Pancreas (tissue), 10 donors: ENCODE measurements at regions not wholly inside any gene's neighbourhood (a gene's known extent, or its start where the extent isn't known, plus 50 kb on each side); places are given as distances from the start of the nearest gene placed in this dataset.

Source experiments
- ATAC-seq, 4 donors: fragments of 200-7000 bp; cut with Tn5 transposase; one replicate each; pipeline versions ENCODE4 v1.8.0 to v1.9.1; 2020; ENCODE audit warnings: mild to moderate bottlenecking in 4 of 4, moderate library complexity in 4 of 4
- DNase-seq, 6 donors: peaks; one replicate each; pipeline ENCODE4 v3.0.0-alpha.2; 2020
- FAIRE-seq: peaks from 2 replicates; lab custom pipeline; 2012; peaks lifted over from hg19 to GRCh38; lab: Jason Lieb, UNC
- H3K27ac ChIP-seq, 4 donors: fragments of 200-600 bp; sonication (generic); 1 replicate in 3 of 4; 2 replicates in 1 of 4; pipeline versions ENCODE4 v1.5.0 to v1.8.0; 2020
- H3K27me3 ChIP-seq, 4 donors: fragments of 200-600 bp; one replicate each; pipeline ENCODE4 v1.8.0; 2021
- H3K36me3 ChIP-seq, 3 donors: fragments of 200-600 bp; sonication (generic) in 1 of 3; one replicate each; pipeline versions ENCODE4 v1.5.0 to v1.8.0; 2020 to 2021
- H3K4me1 ChIP-seq, 3 donors: fragments of 200-600 bp; one replicate each; pipeline ENCODE4 v1.8.0; 2021
- H3K4me3 ChIP-seq, 4 donors: fragments of 200-600 bp; sonication (generic) in 2 of 4; one replicate each; pipeline versions ENCODE4 v1.5.0 to v1.8.0; 2020 to 2021
- H3K9me3 ChIP-seq, 4 donors: fragments of 200-600 bp; one replicate each; pipeline ENCODE4 v1.8.0; 2021
- CTCF ChIP-seq, 4 donors: fragments of 200-600 bp; sonication (generic) in 3 of 4; IDR thresholded peaks; one replicate each; pipeline versions ENCODE4 v1.5.0 to v1.8.0; 2021; ENCODE audit warnings: antibody characterized with exemption in 4 of 4
- WGBS, 2 donors: extraction: QIAGEN DNeasy Blood & Tissue Kit; methylation state at CpG; one replicate each; pipeline ENCODE4 v1.1.7; 2013; 5-methylcytosine and 5-hydroxymethylcytosine counted together
- intact Hi-C, 3 donors: fragments of 100-400 bp; cut with DNase I; formaldehyde crosslinking; loops; one replicate each; pipeline versions ENCODE4 v1.11.1 to v1.14.2; 2022
- donor health status: healthy with polysubstance abuse.
- donor health status: DM: no; HTN: no; CAD: no; lungs with moderate emphysema.
- donor health status: DM: no; HTN: no; CAD: no.
- donor health status: control.
- donor health status: control.
- donor health status: Bipolar disorder and iron deficiency.
- donor health status: DM: yes; HTN: yes; CAD: no.
- donor health status: DM: no; HTN: no; CAD: no.
- donor health status: DM: no; HTN: no; CAD: no.
- donor health status: DM: yes; HTN: yes; CAD: no.

- no peak for TF ChIP-seq CTCF (IDR thresholded peaks at IDR 0.05)
- ATAC-seq (no peak), DNase-seq (no peak), FAIRE-seq (no peak)
- no peaks in the 10 kb centered on the region for H3K9me3 ChIP-seq
- H3K4me1 ChIP-seq: no peaks in the 10 kb centered on the region
- no peak overlapping the region for H3K4me3 ChIP-seq
- intact Hi-C loops: no loop called here
- WGBS, 2 donors: 30 to 33% methylated on average over 1 of the region's 1 CpG
- no peaks in the 10 kb centered on the region for H3K36me3 ChIP-seq
- no peak overlapping the region for H3K27ac ChIP-seq
- H3K27me3 ChIP-seq: peaks cover 0 to 4% (median 1%) of the 10 kb centered on the region in 4 donors
These were observed 253.5 kb upstream of the ATP5MC3 start for GRCh38 chr2:175435012-175435411.

- ATAC-seq: no peak
- intact Hi-C loops: no loop called here
- FAIRE-seq: no peak
- H3K4me1 ChIP-seq: no peaks in the 10 kb centered on the region
- peaks cover 0 to 4% (median 1%) of the 10 kb centered on the region in 4 donors for H3K27me3 ChIP-seq
- H3K4me3 ChIP-seq: no peak overlapping the region
- no peaks in the 10 kb centered on the region for H3K9me3 ChIP-seq
- 63 to 74% methylated on average over 2 of the region's 2 CpGs for WGBS, 2 donors
- DNase-seq: no peak
- H3K27ac ChIP-seq: no peak overlapping the region
- no peak for TF ChIP-seq CTCF (IDR thresholded peaks at IDR 0.05)
- H3K36me3 ChIP-seq: no peaks in the 10 kb centered on the region
These were observed 251.3 kb upstream of the ATP5MC3 start for GRCh38 chr2:175432793-175433192.

- Histone ChIP-seq H3K27ac (no peak overlapping the region), H3K9me3 (no peaks in the 10 kb centered on the region), H3K4me3 (no peak overlapping the region), H3K4me1 (no peaks in the 10 kb centered on the region), H3K36me3 (no peaks in the 10 kb centered on the region), H3K27me3 (peaks cover 0 to 4% (median 1%) of the 10 kb centered on the region in 4 donors)
- no peak for TF ChIP-seq CTCF (IDR thresholded peaks at IDR 0.05)
- no peak for FAIRE-seq
- intact Hi-C loops: no loop called here
- no peak for DNase-seq
- no peak for ATAC-seq
- WGBS, 2 donors: 45 to 50% methylated on average over 5 of the region's 5 CpGs
These were observed 250.5 kb upstream of the ATP5MC3 start for GRCh38 chr2:175432021-175432420.

- intact Hi-C loops: no loop called here
- Histone ChIP-seq H3K9me3 (no peaks in the 10 kb centered on the region), H3K27me3 (peaks cover 0 to 4% (median 1%) of the 10 kb centered on the region in 4 donors), H3K27ac (no peak overlapping the region), H3K4me3 (no peak overlapping the region), H3K4me1 (no peaks in the 10 kb centered on the region), H3K36me3 (no peaks in the 10 kb centered on the region)
- DNase-seq: no peak
- WGBS, 2 donors: 46 to 48% methylated on average over 4 of the region's 4 CpGs
- no peak for ATAC-seq
- FAIRE-seq: no peak
- TF ChIP-seq CTCF (IDR thresholded peaks at IDR 0.05): no peak
These were observed 249.8 kb upstream of the ATP5MC3 start for GRCh38 chr2:175431101-175431946.

- Histone ChIP-seq H3K4me1 (no peaks in the 10 kb centered on the region), H3K27ac (no peak overlapping the region), H3K27me3 (peaks cover 0 to 4% (median 0%) of the 10 kb centered on the region in 4 donors), H3K36me3 (no peaks in the 10 kb centered on the region), H3K4me3 (no peak overlapping the region), H3K9me3 (no peaks in the 10 kb centered on the region)
- no peak for TF ChIP-seq CTCF (IDR thresholded peaks at IDR 0.05)
- intact Hi-C loops: no loop called here
- DNase-seq (no peak), FAIRE-seq (no peak), ATAC-seq (no peak)
- WGBS, 2 donors: 69 to 70% methylated on average over 1 of the region's 1 CpG
These were observed 248.7 kb upstream of the ATP5MC3 start for GRCh38 chr2:175430236-175430635.
